CD4-positive, alpha-beta T cell treated with Interleukin-1 beta for 1 hour (primary cell): ENCODE measurements at regions not wholly inside any gene's neighbourhood (a gene's known extent, or its start where the extent isn't known, plus 50 kb on each side); places are given as distances from the start of the nearest gene placed in this dataset.

ENCODE experiments used
- DNase-seq, 2 donors: peaks; one replicate each; pipeline ENCODE4 v3.0.0-alpha.2; 2020 to 2022

- DNase-seq = no peak
These were observed 149.2 kb downstream of the DYRK2 start for GRCh38 chr12:67797753-67798152.

- DNase-seq = no peak
These were observed 150.2 kb downstream of the DYRK2 start for GRCh38 chr12:67798768-67799167.

- no peak for DNase-seq
These were observed 154.2 kb downstream of the DYRK2 start for GRCh38 chr12:67802731-67803130.

GRCh38 chr12:67803278-67803993 lies 154.9 kb downstream of the DYRK2 start:
- no peak for DNase-seq

GRCh38 chr12:67804168-67804567 lies 155.6 kb downstream of the DYRK2 start:
- DNase-seq = peak in 1 of 2 donors; percentile 33

GRCh38 chr12:67807814-67808213 lies 159.3 kb downstream of the DYRK2 start:
- DNase-seq = no peak

- DNase-seq = no peak
These were observed 161.6 kb downstream of the DYRK2 start for GRCh38 chr12:67810166-67810565.

GRCh38 chr12:67811437-67812361 lies 163.2 kb downstream of the DYRK2 start:
- DNase-seq = no peak

GRCh38 chr12:67813456-67813904 lies 164.9 kb downstream of the DYRK2 start:
- no peak for DNase-seq

- DNase-seq = no peak
These were observed 167.7 kb downstream of the DYRK2 start for GRCh38 chr12:67816269-67816668.

- DNase-seq = no peak
These were observed 169.9 kb downstream of the DYRK2 start for GRCh38 chr12:67818459-67818903.

- no peak for DNase-seq
These were observed 169.3 kb upstream of the IFNG-AS1 start for GRCh38 chr12:67819902-67820301.

GRCh38 chr12:67820694-67821093 lies 168.6 kb upstream of the IFNG-AS1 start:
- no peak for DNase-seq

GRCh38 chr12:67822826-67823225 lies 166.4 kb upstream of the IFNG-AS1 start:
- DNase-seq = no peak

GRCh38 chr12:67826148-67826547 lies 163.1 kb upstream of the IFNG-AS1 start:
- DNase-seq = no peak

- no peak for DNase-seq
These were observed 162.1 kb upstream of the IFNG-AS1 start for GRCh38 chr12:67826946-67827720.

GRCh38 chr12:67827820-67828383 lies 161.3 kb upstream of the IFNG-AS1 start:
- DNase-seq = peak in 1 of 2 donors; percentile 18

- no peak for DNase-seq
These were observed 159.4 kb upstream of the IFNG-AS1 start for GRCh38 chr12:67829896-67830295.

- DNase-seq = no peak
These were observed 157.1 kb upstream of the IFNG-AS1 start for GRCh38 chr12:67832155-67832554.

- DNase-seq = no peak
These were observed 155.6 kb upstream of the IFNG-AS1 start for GRCh38 chr12:67833602-67834001.

- DNase-seq = no peak
These were observed 151.4 kb upstream of the IFNG-AS1 start for GRCh38 chr12:67837876-67838275.

GRCh38 chr12:67842124-67842523 lies 147.1 kb upstream of the IFNG-AS1 start:
- no peak for DNase-seq

- DNase-seq = no peak
These were observed 146.0 kb upstream of the IFNG-AS1 start for GRCh38 chr12:67843257-67843656.
